ENCODE measurements at regions not wholly inside any gene's neighbourhood (a gene's known extent, or its start where the extent isn't known, plus 50 kb on each side); places are given as distances from the start of the nearest gene placed in this dataset.
"Not testable (repeated sequence)": the region's sequence is repeated elsewhere in the genome, so short reads cannot be mapped to it uniquely, and the experiment has no call there.

DNA sequence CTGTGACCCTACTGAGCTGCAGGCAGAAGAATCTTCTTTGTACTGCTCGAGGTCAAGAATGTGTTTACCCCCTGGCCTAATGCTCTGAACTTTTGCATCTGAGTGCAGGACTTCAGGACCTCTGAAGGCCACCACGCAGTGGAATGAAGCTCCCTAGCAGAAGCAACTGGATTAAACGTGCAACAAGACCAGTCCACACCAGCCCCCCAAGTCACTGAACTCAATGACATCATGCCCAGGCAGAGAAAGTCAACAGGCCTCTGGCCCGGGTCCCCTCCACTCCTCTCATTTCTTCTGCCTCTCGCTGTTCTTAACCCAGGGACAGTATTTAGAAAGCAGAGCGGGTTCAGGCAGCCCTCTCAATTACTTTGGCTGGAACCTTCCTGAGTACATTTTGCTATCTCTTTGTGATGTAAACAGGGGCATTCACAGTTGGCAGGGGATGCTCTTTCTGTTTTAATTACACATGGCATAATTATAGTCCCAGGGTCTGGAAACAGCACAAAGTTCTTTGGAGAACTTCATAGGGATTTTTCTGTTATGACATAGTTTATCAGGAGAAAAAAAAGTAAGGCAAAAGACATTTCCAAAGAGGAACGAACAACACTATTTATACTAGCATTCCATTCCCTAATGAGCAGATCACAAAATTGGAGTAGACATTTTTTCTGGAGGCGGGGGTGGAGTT is 108.2 kb upstream of the SPATA31D4 start:
- CTCF ChIA-PET = no interaction called here
- H3K36me3 Mint-ChIP-seq (ENCODE audit: low read depth) = no peaks in the 10 kb centered on the region
- H3K27me3 Mint-ChIP-seq = no peaks in the 10 kb centered on the region
- H3K4me3 Mint-ChIP-seq = no peak overlapping the region
- H3K27ac Mint-ChIP-seq = no peak overlapping the region
- H3K9me3 Mint-ChIP-seq = peaks cover 1% of the 10 kb centered on the region
- POLR2A ChIA-PET = no interaction called here
- peaks cover 8% of the 10 kb centered on the region for H3K4me1 Mint-ChIP-seq
- no peak for DNase-seq

DNA sequence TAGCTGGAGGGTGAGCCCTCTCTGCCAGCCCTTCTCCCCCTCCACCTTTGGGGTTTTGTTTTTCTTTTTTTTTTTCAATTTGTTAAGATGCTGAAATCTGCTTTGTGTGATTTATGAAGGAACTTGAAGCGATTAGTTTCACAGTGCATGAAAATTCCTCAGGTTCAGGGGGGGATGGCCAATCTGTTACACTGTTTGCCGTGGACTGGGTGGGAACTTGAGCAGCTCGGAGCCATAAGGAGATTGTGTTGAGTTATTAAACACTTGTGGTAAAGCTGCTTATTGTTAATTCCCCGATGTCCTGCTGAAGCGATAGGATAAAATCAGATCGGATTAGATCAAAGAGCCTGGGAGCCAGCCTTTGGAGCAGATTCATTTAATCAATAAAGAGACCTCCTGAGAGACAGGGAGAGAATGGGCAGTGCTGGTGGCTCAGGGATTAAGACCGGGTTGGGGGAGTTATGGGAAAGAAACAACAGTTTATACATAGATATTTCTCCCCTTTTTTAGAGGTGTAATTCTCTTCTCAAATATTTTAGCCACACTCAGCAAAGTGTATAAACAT is 105.8 kb upstream of the SPATA31D4 start:
- Mint-ChIP-seq H3K9me3 (no peaks in the 10 kb centered on the region), H3K27ac (no peak overlapping the region), H3K36me3 (ENCODE audit: low read depth) (no peaks in the 10 kb centered on the region), H3K4me1 (no peaks in the 10 kb centered on the region), H3K27me3 (no peaks in the 10 kb centered on the region), H3K4me3 (no peak overlapping the region)
- ChIA-PET POLR2A (no interaction called here), CTCF (no interaction called here)
- DNase-seq = no peak

DNA sequence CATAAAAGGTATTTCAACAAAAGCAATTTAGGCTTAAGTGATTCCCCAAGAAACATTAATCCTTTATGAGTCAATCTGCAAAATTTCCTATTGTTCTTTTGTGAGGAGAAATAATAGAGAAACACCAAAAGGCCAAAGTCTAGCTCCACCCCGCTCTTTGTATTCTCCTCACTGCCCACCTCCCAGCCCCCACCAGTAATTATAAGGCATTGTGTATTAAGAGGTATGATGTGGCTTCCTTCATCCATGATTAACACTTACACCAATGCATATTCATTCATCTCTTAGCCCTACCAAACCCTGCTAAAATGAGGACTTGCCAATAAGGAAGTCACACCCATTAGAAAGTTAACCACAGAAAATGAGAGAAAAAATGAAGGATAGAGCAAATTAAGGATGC is 105.3 kb upstream of the SPATA31D4 start:
- POLR2A ChIA-PET = no interaction called here
- CTCF ChIA-PET = no interaction called here
- no peak overlapping the region for H3K27ac Mint-ChIP-seq
- no peaks in the 10 kb centered on the region for H3K36me3 Mint-ChIP-seq (ENCODE audit: low read depth)
- no peak overlapping the region for H3K4me3 Mint-ChIP-seq
- no peaks in the 10 kb centered on the region for H3K9me3 Mint-ChIP-seq
- no peak for DNase-seq
- H3K4me1 Mint-ChIP-seq = no peaks in the 10 kb centered on the region
- no peaks in the 10 kb centered on the region for H3K27me3 Mint-ChIP-seq

DNA sequence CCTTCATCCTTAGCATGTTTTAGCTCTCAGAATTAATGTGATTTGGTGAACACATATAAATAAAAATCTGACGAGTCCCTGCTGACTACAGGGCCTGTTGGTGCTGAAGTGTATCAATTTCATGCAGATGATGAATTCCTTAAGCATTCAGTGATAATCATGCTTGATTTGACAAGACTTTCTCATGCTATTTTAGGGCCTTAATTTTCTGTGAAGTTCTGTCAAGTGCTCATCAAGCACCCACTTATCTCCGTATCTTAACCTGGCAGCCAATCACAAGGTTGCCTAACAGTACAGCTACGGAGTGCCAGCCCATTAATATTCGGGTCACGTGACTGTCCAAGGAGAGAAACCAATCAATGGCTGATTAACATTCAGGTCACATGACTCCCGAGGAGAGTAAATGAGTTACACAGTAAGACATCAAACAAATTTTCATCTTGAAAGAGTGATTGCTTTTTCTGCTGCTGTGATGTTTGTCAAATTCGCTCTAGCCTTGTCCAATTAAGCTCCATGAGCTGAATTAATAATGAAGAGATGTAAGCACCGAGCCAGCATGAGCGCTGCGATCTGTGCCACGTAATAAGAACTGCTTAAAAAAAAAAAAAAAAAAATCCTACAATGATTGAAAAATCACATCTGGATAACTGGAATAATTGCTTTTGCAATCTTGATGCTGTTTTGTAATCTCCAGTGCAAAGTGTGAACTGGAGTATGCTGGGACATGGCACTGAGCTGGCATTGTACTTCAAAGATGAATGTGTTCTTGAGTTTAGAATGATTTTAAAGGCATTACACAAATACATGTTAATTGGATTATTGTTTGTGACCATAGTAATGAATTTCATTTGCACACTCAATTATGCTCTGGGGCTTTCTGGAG is 104.3 kb upstream of the SPATA31D4 start:
- Mint-ChIP-seq H3K27me3 (no peaks in the 10 kb centered on the region), H3K36me3 (ENCODE audit: low read depth) (no peaks in the 10 kb centered on the region), H3K27ac (no peak overlapping the region), H3K4me3 (no peak overlapping the region), H3K9me3 (no peaks in the 10 kb centered on the region), H3K4me1 (no peaks in the 10 kb centered on the region)
- no peak for DNase-seq
- ChIA-PET POLR2A (interaction anchor here (0.6 kb wide), 1 partner anchor 317 kb away, joined by 3 read pairs; no protein-coding TSS in a partner anchor), CTCF (no interaction called here)

DNA sequence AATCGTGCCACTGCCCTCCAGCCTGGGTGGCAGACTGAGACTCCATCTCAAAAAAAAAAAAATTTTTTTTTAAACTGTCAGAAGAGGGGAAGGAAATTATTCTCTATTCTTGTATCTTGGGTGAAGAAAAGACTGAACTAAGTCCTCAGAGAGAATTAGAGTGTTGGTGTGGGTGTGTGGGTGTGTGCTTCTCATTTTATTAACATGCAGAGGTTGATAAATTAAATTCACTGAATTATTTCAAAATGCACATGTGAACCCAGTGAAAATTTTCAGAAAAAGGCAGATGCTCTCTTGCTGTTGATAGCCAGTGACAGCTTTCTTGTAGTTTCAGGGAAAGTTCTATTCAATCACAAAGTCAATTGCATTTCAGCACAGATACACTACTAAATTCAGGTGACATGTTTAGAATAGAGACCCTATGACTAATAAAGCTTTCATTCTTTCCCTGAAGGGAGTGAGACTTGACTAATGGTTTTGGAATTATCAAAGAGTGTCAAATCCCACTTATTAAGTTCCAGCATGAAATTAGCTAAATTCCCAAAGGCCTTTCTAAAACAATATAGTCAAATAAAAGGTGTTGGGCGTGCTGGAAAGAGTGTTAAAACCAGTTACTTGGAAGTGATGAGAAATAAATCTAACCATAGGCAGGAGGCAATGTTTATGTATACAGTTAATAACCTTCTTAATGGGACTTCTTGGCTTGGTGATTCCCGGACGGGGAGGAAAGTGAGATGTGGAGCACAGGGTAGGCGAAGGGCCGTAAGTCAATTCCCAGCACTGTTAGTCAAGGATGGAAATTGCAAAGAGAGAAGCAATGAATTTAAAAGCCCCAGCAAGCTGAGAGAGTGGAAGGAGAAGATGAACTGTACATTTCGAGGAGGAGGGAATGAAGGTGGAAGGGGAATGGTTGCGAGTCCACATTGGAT is 103.2 kb upstream of the SPATA31D4 start:
- H3K4me3 Mint-ChIP-seq = no peak overlapping the region
- no peaks in the 10 kb centered on the region for H3K9me3 Mint-ChIP-seq

DNA sequence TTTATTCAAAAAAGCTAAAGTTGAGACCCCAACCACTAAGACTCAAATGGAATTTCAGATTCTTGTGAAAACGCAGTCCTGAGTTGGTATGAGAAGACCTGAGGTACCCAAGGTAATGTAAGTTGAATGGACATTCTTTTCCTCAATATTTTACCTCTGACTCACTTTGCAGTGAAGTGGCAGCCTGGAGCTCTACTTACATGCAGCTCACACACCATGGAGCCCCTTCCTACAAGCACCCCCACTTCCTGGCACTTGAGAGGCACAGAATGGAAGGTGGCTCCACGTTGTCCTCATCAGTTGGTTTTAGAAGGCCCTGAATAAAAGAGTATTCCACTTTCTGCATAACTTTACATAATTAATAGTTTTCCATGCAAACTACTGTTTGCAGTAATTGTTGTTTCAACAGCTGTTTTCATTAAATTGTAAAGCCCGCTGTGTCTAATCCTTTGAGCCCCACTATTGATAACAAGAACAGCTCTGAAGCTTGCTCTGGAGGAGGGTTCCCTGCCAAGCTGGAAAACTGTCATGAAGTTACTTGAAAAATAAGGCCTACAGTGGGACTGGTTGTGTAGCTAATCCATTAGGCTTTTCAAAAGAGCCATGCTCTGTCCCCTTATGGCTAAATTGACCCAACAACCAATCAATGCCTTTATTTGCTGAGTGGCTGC is 102.2 kb upstream of the SPATA31D4 start:
- H3K9me3 Mint-ChIP-seq = no peaks in the 10 kb centered on the region
- no peak overlapping the region for H3K27ac Mint-ChIP-seq
- no peaks in the 10 kb centered on the region for H3K36me3 Mint-ChIP-seq (ENCODE audit: low read depth)
- no peaks in the 10 kb centered on the region for H3K4me1 Mint-ChIP-seq
- DNase-seq = no peak
- POLR2A ChIA-PET = no interaction called here
- CTCF ChIA-PET = no interaction called here
- H3K4me3 Mint-ChIP-seq = no peak overlapping the region
- no peaks in the 10 kb centered on the region for H3K27me3 Mint-ChIP-seq

More for the DNA sequence above, 103.2 kb upstream of the SPATA31D4 start:
- no peak for DNase-seq
- H3K4me1 Mint-ChIP-seq = no peaks in the 10 kb centered on the region
- ChIA-PET CTCF (no interaction called here), POLR2A (no interaction called here)
- no peaks in the 10 kb centered on the region for H3K36me3 Mint-ChIP-seq (ENCODE audit: low read depth)
- H3K27ac Mint-ChIP-seq = no peak overlapping the region
- H3K27me3 Mint-ChIP-seq = no peaks in the 10 kb centered on the region

DNA sequence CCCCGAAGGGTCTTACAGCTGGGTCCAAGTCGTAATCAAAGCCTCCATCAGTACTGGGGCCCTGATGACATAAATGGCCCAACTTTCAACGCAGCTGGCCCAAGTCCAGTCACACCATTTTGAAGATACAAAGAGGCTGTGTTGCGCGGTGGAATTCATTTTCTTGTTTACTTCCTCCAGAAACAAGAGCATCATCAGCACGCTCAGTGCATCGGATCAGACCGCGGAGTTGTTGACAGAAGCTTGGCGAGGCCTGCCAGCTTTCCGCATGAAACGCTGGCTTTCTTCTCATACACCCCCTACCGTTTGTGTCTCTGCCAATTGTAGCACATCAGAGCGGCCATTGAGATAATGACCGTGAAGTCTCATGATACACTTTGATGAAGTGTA is 101.7 kb upstream of the SPATA31D4 start:
- H3K27me3 Mint-ChIP-seq = no peaks in the 10 kb centered on the region
- H3K4me3 Mint-ChIP-seq = no peak overlapping the region
- DNase-seq = no peak
- H3K27ac Mint-ChIP-seq = no peak overlapping the region
- H3K36me3 Mint-ChIP-seq (ENCODE audit: low read depth) = no peaks in the 10 kb centered on the region
- ChIA-PET CTCF (no interaction called here), POLR2A (no interaction called here)
- no peaks in the 10 kb centered on the region for H3K4me1 Mint-ChIP-seq
- no peaks in the 10 kb centered on the region for H3K9me3 Mint-ChIP-seq

DNA sequence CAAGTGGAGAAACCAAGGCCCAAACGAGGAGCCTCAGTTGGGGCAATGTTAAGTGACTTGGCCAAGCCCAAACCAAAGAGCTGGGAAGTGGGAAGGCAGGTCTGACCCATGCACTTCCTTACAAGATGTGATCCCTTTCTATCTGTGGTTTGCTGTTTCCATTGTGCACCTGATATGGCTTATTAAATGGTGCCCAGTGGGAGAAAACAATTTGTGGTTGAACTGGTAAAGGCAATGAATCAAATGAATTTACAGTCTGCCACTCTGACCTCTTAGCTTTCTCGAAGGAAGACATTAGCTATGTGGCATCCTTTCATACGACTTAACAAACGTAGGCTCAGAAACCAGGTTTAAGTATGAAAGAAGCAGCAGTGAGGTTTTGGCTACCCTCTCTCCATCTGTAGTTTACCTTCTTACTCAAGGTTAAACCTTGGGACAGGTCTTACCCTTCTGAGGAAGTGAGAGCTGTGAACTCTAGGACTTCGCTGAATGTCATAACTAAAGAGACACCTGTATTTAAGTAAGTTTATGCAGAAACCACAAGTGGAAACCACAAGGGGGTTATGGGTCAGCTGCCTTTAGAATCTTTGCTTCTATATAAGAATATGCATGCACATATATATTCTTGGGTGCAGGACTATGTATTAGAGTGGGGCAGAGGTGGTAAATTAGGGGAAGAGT is 100.5 kb upstream of the SPATA31D4 start:
- no peak overlapping the region for H3K27ac Mint-ChIP-seq
- H3K4me3 Mint-ChIP-seq = no peak overlapping the region

DNA sequence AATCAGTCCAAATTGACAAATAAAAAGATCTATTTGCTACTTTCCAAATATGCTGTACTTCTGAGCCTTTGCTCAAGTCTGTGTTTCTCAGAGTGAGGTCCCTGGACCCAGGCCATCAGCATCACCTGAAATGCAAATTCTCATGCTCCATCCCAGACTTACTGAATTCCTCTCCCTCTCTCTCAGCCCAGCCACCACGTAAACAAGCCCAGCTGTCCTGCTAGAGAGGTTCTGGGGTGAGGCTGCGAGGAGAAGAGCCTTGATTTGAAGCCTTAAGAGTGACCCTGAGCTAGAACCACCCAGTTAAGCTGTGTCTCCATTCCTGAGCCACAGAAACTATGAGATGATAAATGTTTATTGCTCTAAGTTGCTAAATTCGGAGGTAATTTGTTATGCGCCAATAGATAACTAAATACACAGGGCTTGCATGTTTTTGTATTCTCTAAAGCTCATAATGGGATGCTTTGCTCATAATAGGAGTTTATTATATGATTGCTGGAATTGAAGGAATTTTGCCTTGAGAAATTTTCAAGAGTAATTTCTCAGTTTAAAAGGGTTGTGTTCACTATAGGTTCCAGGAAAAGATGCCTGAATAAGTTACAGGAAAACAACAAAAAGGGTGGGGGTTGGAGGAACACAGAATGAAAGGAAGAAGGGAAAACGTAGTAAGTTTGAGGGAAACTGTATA is 98.9 kb upstream of the SPATA31D4 start:
- Mint-ChIP-seq H3K4me1 (no peaks in the 10 kb centered on the region), H3K4me3 (no peak overlapping the region), H3K9me3 (no peaks in the 10 kb centered on the region), H3K36me3 (ENCODE audit: low read depth) (no peaks in the 10 kb centered on the region), H3K27me3 (no peaks in the 10 kb centered on the region), H3K27ac (no peak overlapping the region)
- POLR2A ChIA-PET = no interaction called here
- CTCF ChIA-PET = no interaction called here
- no peak for DNase-seq

More for the DNA sequence above, 100.5 kb upstream of the SPATA31D4 start:
- Mint-ChIP-seq H3K27me3 (no peaks in the 10 kb centered on the region), H3K4me1 (no peaks in the 10 kb centered on the region), H3K36me3 (ENCODE audit: low read depth) (no peaks in the 10 kb centered on the region), H3K9me3 (no peaks in the 10 kb centered on the region)
- ChIA-PET CTCF (no interaction called here), POLR2A (no interaction called here)
- DNase-seq = no peak

DNA sequence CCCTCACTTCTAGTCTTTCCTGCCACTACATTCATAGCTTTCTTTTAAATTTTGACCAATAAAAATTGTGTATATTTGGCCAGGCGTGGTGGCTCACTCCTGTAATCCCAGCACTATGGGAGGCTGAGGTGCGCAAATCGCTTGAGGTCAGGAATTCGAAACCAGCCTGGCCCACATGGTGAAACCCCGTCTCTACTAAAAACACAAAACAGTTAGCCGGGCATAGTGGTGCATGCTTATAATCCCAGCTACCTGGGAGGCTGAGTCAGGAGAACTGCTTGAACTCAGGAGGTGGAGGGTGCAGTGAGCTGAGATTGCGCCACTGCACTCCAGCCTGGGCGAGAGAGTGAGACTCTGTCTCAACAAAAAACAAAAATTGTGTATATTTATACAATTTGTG is 97.8 kb upstream of the SPATA31D4 start:
- POLR2A ChIA-PET; H3K4me1 Mint-ChIP-seq; H3K4me3 Mint-ChIP-seq; H3K36me3 Mint-ChIP-seq (ENCODE audit: low read depth); H3K27ac Mint-ChIP-seq; H3K27me3 Mint-ChIP-seq; DNase-seq; H3K9me3 Mint-ChIP-seq; CTCF ChIA-PET: not testable (repeated sequence)

DNA sequence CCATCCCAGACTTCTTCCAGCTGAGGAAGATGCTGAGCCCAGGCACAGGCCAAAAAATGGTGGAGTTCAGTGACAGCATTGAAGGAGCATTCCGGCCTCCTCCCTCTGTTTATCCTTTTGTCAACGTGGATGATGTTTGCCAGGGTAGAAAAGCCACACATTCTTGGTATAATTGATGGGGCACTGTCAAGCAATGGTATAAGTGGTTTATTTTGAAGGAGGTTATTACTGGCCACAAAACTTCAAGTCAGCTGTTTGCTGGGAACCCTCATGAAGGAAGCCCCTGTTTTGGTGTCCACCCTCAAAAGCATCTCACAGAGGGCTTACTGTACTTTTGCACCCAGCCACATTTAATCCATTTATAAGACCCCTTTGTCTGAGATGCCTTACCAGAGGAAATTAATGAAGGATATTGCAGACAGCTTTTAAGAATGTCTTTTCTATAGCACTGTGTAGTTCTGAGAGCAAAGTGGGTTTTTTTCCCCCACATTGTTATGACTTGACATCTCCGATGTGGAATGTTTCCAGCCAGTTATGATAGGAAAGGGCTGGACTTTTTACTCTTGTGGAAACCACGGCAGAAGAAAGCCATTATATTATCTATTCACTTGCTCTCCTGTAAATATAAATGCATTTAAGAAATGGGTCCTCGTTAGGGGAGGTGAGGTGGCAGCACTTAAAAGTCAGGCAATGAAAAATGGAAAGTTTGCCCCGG is 95.5 kb upstream of the SPATA31D4 start:
- H3K27me3 Mint-ChIP-seq = no peaks in the 10 kb centered on the region
- DNase-seq = no peak
- H3K4me3 Mint-ChIP-seq = no peak overlapping the region
- ChIA-PET CTCF (no interaction called here), POLR2A (no interaction called here)
- no peaks in the 10 kb centered on the region for H3K4me1 Mint-ChIP-seq
- no peaks in the 10 kb centered on the region for H3K9me3 Mint-ChIP-seq
- no peaks in the 10 kb centered on the region for H3K36me3 Mint-ChIP-seq (ENCODE audit: low read depth)
- H3K27ac Mint-ChIP-seq = no peak overlapping the region

Measured in activated CD4-positive, alpha-beta T cell treated with anti-CD3 and anti-CD28 coated beads, Interleukin-2, amount 10 ng/mL, durations not matched to agents 7 days and 5 days (primary cell).